HG03565 (cell line): ENCODE measurements at regions not wholly inside any gene's neighbourhood (a gene's known extent, or its start where the extent isn't known, plus 50 kb on each side); places are given as distances from the start of the nearest gene placed in this dataset.
"Not testable (repeated sequence)": the region's sequence is repeated elsewhere in the genome, so short reads cannot be mapped to it uniquely, and the experiment has no call there.

Experiments
- ATAC-seq: cut with Tn5 transposase; IDR thresholded peaks from one replicate; pipeline ENCODE4 v1.9.1; 2021; ENCODE audit warnings: mild to moderate bottlenecking, moderate library complexity; ENCODE audit not compliant: unreplicated experiment

DNA sequence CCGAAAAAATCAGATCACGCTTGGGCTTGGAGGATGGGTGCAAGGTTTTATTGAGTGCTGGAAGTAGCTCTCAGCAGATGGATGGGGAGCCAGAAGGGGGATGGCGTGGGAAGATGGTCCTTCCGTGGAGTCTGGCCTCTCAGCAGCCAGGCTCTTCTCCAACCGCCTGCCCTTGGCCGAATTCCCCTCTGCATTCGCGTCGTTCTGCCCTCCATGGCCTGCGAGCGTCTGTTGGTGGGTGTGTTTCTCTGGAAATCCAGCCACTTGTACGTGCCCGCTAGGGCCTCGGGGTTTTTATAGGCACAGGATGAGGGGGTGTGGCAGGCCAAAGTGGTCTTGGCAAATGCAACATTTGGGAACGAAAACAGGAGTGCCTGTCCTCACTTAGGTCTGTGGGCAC is 815.2 kb downstream of the TSN start:
- no peak for ATAC-seq

DNA sequence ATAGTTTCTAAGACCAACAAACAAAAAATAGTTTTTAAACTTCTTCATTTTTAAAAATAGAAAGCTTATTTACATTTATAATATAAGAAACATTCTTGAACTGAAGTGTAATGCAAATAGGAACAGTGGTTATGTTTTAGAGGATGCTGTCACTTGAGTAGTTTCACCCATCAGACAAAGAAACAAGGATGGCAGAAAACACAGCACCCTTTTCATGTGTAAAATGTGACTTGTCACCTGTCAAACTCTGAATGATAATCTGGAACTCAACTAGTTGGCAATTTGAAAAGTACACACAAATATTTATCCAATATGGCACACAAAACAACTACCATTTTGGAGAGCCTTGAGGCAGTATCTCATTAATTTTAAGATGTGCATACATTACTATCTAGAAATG is 816.0 kb downstream of the TSN start:
- ATAC-seq, result not testable (repeated sequence)

DNA sequence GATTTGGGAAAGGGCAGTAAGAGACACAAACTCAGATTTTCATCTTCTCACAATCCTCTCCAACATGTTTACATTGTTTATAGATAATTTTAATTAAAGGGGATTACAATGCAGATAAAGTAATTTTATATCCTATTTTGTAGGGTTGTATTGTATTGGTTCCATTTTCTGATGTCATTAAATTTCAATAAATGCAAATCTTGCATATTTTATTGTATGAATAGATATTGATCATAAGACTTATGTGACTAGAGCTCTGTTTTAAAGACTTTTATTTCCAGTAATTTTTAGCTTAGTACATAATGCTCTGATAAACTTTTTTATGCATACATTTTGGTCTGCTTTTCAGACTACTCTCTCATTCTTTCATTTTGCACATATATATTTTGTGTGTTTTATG is 819.6 kb downstream of the TSN start:
- ATAC-seq, result no peak

DNA sequence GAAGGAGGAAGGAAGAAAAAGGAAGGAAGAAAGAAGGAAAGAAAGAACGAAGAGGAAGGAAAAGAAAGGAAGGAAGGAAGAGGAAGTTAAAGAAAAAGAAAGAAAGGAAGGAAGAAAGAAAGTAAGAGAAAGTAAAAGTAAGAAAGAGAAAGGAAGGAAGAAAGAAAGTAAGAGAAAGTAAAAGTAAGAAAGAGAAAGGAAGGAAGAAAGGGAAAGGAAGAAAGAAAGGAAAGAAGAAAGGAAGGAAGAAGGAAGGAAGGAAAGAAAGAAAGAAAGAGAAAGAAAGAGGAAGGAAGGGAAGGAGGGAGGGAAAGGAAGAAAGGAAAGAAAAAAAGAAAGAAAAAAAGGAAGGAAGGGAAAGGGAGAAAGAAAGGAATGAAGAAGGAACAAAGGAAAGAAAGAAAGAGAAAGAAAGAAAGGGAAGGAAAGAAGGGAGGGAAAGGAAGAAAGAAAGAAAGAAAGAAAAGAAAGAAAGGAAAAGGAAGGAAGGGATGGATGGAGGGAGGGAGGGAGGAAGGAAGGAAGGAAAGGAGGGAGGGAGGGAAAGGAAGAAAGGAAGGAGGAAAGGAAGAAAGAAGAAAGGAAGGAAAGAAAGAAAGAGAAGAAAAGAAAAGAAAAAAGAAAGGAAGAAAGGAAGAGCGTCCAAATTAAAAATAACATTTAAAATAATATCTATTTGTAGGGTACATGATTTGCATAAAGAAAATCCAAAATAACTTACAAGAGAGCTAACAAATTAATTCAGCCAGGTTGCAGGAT is 827.9 kb downstream of the TSN start:
- ATAC-seq, result no peak

DNA sequence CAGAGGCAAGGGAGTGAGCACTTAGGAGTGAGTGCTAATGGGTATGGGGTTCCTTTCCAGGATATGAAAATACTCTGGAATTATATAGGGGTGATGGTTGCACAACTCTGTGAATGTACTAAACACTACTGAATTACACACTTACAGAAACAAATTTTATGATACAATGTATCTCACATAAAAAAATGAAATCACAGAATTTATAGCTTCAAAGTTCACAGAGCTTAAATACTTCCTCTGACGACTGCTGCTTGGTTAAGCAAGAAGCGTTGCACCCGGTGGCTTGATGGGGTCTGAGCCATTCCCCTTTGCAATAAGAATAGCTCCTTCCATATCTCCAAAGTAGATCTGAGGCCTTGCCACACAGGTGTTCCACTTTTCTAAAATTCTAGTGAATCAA is 835.1 kb downstream of the TSN start:
- ATAC-seq, result no peak

GRCh38 chr2:122595065-122595464 is 839.6 kb downstream of the TSN start:
- ATAC-seq, result no peak

- ATAC-seq, result no peak
Measured at GRCh38 chr2:122596598-122596997, 841.1 kb downstream of the TSN start.

GRCh38 chr2:122598784-122599183 is 843.3 kb downstream of the TSN start:
- ATAC-seq, result no peak

GRCh38 chr2:122610948-122611609 is 855.6 kb downstream of the TSN start:
- ATAC-seq, result no peak

DNA sequence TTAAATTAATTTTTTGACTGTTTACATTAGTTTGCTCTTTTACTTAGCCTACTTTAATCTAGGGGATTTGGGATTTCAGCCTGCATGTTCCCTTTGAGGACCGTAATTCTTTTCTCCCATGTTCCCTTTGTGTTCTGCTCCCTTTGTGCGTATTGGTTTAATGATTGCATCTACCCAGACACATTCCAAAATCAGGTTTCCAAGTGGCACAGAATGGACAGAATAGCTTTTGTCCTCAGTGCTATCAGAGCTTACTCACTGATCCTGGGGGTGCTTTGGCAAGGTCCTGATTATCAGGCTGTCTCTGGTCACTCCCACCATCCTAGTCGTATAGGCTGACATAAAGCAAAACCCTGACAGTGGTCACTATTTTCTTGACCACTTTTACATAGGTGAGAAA is 867.5 kb downstream of the TSN start:
- ATAC-seq, result no peak

DNA sequence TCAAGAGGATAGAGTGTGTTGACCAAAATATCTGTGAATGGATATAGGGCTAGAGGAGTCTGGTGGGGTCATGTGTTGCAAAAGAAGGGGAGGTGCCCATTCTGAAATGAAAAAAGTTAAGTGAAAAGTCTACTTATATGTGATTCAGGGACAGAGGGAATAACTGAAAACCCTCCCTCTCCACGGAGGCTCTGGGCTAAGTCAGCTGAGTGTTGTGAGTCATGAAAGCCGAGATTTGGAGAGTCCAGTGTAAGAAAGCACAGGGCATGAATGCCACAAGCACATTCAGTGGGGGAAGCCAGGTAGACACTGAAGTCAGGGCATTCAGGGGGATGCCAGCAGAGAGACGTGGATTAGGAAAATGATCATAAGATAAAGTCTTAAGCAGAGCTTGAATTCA is 871.9 kb downstream of the TSN start:
- ATAC-seq, result no peak

DNA sequence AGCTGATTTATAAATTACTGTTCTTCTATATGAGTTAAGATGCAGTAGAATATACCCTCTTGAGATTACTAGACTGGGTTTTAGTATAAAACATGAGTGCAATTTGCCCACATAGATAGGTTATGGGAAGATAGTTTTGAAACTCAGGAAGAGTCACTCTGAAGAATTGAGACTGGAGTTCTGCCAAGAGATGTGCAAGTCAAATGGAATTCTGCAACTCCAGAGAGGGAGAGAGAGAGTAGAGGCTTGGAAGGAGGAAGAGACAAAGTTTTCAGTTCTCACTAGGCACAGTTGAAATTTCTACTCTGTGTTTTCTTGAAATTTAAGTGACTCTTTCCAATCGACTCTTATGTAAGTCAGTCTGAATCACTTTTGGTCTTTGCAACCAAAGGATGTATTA is 878.8 kb downstream of the TSN start:
- ATAC-seq, result no peak

DNA sequence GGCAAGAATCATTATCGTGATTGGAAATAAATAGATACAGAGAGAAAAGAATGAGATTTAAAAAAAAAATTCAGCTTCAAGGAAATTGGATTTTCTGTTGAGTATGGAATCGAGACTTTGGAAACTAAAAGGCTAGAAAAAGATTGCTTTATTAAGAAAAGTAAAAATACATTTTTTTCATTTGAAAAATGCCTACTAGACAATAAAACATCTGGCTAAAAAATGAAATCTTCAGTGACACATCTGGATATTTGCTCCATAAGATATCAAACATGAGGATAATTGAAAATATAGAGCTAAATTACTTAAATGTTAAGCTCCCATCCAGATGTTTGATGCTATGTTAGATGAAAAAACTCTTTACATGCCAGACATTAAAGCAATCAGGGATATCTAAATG is 879.5 kb downstream of the TSN start:
- no peak for ATAC-seq

DNA sequence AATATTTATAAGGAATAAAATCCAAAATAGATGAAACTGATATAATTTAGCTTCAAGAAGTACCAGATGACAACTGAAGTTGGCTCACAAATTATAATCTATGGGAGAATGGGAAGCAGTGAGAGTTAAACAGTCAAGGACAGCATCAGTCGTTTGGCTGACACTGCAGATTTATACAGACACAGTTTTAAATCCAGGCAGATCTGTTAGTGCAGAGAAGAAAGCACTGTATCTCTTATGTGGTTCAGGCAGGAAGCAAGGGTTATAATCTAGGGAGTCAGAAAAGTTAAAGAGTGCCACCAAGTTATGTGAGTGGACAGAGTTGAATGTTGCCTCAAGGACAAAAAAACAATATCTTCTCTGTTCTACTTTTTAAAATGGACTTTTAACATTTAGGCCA is 880.2 kb downstream of the TSN start:
- no peak for ATAC-seq

DNA sequence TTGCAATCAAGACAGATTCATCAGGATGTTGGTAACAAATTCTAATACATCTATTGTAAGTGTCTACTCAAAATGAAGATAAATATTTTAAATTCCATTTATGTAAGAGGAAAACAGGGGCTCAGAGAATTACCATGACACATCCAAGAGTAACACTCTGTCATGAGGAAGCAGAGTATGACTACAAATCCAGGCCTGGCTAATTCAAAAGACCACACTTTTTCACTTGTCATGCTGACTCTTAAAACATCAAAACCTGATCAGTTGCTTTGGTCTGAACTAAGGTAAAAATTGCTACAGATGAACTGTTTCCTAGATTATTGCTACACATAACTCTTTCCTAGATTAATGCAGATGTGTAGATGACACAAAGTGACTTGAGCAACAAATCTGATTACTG is 880.6 kb downstream of the TSN start:
- ATAC-seq, result no peak

DNA sequence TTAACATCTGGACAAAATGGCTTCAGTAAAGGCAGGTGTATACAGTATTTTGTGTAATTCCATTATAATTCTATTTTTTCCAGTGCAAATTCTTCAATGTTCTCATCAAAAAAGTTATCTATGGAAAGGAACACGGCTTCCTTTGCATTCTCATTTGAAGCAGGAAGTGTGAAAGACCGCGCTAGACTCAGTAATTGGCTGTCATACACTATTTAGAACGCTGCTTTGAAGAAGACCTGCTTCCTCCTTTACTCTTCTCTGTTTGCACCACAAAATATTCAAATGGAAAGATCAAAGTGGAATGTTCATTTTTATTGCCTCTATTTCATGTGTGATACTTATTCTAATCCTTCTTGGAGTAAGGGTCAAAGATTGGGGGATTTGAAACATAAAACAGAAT is 883.7 kb downstream of the TSN start:
- ATAC-seq, result no peak

GRCh38 chr2:122639711-122640110 is 884.3 kb downstream of the TSN start:
- ATAC-seq, result no peak

DNA sequence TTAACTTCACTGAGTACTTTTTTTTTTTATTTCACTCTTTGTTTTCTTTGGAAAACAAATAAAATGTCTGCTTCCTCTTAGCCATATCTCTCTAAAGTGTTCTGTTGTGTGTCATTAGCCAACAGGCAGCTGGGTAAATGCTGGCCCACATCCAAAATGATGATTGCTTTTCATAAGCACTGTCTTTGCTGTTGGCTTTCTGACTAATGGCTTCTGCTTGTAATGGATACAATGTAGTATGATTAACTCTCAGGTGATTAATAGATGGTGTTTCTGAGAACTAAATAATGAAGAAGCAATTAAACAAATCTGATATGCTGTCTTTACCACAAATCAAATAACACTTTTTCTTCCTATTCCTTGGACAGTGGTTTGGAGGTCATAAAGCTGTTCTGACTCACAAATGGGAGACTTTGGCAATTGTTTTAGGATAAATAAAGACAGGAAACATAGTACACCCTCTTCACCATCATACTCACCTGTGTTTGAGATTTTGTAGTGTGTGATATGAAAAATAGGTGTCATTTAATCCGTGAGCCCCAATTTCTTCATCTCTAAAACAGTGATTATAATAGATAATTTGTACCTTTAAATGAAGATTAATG is 888.4 kb downstream of the TSN start:
- ATAC-seq, result no peak

DNA sequence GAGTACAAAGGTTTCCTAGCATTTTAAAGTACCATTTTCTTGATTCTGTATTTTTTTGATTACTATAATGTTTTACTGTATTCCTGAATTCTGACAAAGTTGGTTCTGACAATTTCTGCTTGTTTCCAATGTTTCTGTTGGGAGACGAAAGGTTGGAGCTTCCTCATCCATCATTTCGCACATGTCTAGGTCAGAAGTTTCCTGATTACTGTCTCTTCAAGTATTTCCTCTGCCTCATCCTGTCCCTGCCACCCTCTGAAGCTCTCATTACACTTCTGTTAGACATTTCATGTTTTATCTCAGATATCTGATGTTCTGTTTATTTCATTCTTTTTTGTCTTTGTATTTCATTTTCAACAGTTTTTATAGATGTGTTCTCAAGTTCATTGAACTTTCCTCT is 895.8 kb downstream of the TSN start:
- no peak for ATAC-seq

GRCh38 chr2:122651780-122652179 is 896.3 kb downstream of the TSN start:
- ATAC-seq, result no peak

GRCh38 chr2:122652670-122653069 is 897.2 kb downstream of the TSN start:
- ATAC-seq, result no peak

DNA sequence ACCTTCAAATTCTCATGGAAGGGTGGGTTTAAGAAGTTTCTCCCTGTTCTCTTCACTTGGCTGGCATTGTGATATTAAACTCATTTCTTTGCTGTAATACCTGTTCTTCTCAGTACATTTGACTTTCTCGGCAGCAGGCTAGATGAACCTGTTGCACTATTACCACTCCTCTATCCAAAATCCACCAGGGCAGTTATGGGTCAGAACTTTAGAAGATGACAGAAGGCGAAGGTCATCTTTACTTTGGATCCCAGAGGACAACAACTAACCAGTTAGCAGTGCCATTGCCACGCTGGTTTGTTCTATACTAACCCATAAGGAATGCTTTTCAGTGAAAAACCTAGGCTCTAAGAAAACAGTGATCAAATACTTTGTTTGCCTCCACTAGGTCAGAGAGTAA is 901.0 kb downstream of the TSN start:
- ATAC-seq, result no peak
